HG03354 (cell line): ENCODE measurements at regions not wholly inside any gene's neighbourhood (a gene's known extent, or its start where the extent isn't known, plus 50 kb on each side); places are given as distances from the start of the nearest gene placed in this dataset.

Source experiments
- ATAC-seq: cut with Tn5 transposase; IDR thresholded peaks from one replicate; pipeline ENCODE4 v1.9.1; 2021; ENCODE audit warnings: mild to moderate bottlenecking; ENCODE audit not compliant: unreplicated experiment, poor library complexity, severe bottlenecking

DNA sequence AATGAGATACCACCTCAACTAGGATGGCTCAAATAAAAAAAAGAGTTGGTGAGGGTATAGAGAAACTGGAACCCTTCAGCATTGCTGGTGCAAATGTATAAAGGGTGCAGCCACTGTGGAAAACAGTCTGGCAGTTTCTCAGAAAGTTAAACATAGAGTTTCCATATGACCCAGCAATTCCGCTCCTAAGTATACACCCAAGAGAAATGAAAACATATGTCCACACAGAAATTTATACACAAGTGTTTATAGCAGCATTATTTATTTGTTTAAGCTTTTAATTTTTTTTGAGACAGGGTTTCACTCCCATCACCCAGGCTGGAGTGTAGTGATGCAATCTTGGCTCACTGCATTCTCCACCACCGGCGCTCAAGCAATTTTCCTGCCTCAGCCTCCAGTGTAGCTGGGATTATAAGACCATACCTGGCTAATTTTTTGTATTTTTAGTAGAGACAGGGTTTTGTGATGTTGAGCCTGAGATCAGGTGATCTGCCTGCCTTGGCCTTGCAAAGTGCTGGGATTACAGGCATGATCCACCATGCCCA, 118.2 kb upstream of the KIF5B start:
- ATAC-seq, result no peak

DNA sequence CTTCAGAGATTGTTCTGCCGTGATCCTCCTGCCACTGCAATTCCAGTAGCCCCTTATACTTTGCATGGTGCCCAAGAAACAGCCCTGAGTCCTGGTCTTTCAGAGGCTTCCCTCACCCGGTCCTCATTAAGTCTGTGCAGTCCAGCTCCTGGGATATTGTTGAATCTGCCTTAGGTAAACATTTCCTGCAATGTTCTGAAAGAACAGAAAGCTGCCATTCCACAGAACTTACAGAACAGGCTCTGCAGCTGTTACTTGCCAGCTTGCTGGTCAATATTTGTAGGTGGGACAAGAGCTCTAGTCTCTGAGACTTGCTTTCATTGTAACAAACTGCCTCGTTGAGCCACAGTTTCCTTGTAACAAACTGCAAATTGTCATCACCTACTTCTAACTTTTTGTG, 115.0 kb upstream of the KIF5B start:
- no peak for ATAC-seq

DNA sequence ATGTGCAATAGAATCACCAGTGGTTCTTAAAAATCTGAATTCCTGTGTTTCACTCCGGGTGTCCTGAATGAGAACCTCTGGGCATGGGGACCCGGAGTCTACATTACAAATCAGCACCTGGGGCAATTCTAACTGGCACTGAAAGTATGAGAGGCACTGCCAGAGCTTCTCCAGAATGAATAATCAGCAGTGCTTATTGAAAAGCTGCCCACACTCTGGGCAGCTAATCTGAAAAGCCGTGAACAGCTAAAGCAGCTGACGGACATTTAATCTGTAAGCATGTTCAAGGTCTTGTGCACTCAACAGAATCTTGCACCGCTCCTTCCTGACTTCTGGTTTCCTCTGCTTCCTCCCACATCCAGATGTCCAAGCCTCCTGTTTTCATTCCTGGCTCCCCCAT, 113.3 kb upstream of the KIF5B start:
- ATAC-seq, result no peak

DNA sequence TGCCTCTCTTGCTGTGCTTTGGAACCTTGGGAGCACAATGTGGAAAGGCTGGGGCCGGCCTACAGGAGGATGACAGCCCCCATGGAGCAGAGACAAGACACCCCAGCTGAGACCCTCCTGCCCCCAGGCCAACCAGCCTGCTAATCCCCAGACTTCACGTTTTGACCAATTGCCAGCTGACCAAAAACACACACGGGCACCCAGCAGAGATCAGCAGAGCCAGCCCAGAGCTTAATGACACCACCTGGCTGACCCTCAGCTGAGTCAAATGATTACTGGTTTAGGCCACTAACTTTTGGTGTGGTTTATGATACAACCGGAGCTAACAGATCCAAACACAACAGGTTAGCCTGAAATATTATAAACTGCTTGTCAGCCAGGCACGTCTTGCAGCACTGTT, 111.2 kb upstream of the KIF5B start:
- no peak for ATAC-seq

DNA sequence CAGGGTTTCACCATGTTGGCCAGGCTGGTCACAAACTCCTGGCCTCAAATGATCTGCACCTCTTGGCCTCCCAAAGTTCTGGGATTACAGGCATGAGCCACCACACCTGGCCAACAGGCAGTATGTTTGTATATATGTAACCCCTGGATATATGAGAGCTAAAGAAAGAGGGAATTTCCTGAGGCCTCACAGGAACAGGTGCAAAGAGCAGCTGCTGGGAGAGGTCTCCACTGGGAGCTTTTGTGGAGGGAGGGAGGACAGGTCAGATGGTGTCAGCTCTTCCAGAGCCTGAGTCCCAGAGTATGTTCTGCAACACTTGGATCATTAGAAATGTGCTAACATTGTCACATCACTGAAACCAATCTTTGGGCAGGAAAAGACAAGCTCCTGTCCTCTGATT, 110.1 kb upstream of the KIF5B start:
- ATAC-seq, result no peak

DNA sequence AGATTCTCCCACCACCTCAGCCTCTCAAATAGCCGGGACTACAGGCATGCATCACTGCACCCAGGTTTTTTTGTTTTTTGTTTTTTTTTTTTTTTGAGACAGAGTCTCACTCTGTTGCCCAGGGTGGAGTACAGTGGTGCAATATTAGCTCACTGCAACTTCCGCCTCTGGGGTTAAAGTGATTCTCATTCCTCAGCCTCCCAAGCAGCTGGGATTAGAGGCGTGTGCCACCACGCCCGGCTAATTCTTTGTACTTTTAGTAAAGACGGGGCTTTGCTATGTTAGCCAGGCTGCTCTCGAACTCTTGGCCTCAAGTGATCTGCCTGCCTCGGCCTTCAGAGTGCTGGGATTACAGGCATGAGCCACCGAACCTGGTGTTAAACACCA, 107.5 kb upstream of the KIF5B start:
- no peak for ATAC-seq

DNA sequence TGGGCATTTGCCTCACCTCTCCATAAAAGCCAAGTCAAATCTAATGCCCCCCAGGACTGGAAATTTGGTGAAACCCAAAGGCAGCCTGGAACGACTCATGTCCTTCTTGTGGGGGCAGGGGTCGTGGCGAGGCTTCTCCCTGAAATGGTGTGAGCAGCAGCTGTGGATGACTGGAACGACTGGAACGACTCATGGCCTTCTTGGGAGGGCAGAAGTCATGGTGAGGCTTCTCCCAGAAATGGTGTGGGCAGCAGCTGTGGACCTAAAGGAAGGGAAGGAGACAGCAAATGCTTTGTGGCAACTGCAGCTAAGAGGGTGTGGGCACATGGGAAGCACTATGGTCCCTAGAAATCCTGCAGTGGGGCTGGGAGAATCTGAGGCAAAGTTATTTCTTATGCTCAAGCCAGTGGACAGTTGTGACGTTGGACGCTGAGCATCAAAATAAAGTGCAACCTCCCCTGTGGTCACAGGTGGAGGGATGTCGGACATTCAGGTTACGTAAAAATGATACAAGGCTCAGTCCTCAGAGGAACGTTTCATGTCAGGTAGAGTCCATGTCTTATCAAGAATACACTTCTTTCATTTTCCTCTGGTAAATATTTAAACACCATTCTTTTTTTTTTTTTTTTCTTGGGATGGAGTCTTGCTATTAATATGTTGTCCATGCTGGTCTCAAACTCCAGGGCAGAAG, 107.0 kb upstream of the KIF5B start:
- no peak for ATAC-seq

DNA sequence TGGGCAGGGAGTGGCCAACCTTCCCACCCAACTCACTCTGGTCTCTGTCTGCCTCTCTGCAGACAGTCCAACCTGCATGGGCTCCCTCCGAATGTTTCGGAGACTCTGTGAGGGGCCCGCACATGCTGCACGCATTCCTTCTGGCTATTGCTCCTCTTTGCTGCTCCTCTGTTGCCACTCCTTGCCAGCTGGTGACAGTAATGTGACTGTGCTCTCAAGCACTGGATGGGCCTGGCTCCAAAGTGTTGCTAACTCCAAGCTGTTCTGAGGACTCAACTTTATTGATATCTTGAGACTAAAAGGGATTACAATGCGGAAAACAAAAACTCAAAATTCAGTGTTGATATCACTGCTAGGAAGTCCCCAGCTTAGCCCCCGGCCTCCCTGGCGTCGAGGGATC, 105.4 kb upstream of the KIF5B start:
- no peak for ATAC-seq

DNA sequence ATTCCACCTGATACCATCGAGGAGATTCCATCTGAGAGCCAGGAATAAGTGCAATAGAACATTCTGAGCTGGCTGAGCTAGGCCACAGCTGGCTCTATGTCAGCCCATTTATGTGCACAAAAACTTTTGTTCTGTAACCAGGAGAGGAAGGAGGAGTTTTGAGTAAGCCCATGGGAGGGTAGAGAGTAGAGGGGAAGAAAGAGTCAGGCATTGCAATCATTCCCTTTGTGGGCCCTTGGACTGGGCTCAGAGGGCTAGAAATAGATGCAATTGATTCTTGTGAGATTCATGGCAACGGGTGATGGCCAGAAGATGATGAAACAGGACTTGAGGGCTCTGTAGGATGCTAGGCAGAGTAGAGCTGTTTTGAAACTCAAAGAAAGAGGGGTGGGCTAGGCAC, 104.6 kb upstream of the KIF5B start:
- ATAC-seq, result no peak

DNA sequence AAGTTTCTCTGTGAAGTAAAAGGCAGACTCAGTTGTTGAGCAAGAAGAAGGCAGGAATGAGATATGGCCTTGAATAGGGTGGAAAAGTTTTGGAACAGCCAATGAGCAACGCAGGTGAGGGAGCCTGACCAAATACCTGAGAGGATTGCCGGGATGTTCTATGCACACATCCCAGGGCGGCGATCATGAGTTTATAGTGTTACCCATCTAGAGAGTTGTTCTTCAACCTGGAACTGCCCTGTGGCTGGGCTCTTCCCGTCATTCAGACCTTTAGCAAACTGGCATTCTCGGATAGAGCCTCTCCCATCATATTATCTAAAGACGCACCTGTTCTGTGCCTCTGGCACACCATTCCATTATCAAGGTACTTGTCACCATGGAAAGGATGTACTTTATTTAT, 103.0 kb upstream of the KIF5B start:
- ATAC-seq, result no peak

DNA sequence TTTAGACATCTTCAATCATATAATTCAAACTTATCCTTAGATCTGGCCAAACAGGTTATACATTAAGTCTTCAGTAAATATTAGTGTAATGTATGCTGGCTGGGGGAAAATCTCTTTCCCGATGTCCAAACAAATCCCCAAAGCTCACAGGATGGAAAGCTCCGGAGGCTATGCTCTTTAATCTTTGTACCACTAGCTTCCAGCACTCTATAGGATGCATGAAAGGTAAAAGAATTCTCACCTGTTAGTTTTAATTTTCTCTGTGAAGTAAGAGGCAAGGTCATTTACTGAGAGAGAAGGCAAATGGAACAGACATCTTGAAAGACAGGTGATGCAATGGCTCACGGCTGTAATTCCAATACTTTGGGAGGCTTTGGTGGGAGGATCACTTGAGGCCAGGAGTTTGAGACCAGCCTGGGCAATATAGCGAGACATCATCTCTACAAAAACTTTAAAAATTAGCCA, 99.8 kb upstream of the KIF5B start:
- no peak for ATAC-seq

DNA sequence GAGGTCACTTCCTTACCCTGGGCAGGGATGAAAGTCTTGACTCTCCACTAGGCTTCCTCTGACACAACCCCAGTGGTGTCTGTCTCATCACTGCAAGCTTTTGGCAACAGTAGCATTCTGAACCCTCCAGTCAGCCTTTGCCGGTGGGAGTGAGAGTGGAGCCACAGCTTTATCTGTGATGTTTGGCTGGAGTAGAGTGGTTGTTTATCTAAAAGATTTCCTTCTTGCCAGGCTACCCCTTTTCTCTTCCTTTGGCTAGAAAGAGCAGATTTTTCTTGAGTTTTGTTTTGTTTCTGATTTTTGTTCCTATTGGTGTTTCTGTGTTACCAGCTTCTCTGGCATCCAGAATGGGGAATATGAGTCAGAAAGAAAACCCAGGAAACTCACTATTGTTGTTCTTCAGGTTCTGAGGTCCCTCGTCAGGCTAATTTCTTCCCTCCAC, 98.9 kb upstream of the KIF5B start:
- ATAC-seq, result no peak

DNA sequence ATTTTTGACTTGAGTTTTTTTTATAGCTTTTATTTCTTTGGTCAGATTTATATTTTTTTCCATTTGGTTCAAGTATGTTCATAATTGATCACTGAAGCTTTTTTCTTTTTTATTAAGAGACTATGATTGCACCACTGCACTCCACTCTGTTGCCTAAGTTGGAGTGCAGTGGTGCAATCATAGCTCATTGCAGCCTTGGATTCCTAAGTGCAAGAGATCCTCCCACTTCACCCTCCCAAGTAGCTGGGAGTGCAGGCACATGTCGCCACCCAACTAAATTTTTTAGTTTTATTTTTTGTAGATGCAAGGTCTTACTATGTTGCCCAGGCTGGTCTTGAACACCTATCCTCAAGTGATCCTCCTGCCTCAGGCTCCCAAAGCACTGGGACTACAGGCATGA, 97.7 kb upstream of the KIF5B start:
- ATAC-seq, result no peak

DNA sequence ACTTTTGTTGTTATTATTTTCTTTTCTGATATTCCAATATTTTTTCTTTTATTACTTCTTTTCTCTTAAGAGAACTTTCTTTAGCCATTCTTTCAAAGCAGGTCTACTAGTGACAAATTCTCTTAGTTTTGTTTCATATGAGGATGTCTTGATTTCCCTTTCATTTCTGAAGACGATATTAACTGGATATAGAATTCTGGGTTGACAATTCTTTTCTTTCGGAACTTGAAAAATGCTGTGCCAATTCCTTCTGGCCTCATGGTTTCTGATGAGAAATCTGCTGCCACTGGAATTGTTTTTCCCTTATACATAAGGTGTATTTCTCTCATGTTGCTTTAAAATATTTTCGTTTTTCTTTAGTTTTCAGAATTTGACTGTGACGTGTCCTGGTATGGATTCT, 97.0 kb upstream of the KIF5B start:
- ATAC-seq, result no peak

DNA sequence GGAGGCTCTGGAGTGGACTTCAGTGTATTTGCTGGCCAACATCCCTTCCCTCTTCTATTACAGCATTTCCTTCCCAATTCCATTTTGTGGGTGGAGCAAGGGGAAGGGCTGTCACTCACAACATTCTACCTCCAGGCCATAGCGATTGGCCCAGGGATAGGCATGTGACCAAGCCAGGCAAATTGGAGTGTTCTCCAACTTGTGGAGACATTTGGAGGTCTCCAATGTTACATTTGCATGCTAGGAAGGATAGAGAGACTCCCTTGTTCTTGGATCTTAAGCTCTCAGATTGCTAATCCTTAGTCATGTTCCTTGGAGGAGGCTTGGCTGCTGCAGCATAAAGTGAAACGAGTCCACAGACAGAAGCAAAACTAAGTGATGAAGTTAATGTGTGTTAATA, 95.6 kb upstream of the KIF5B start:
- ATAC-seq, result no peak

DNA sequence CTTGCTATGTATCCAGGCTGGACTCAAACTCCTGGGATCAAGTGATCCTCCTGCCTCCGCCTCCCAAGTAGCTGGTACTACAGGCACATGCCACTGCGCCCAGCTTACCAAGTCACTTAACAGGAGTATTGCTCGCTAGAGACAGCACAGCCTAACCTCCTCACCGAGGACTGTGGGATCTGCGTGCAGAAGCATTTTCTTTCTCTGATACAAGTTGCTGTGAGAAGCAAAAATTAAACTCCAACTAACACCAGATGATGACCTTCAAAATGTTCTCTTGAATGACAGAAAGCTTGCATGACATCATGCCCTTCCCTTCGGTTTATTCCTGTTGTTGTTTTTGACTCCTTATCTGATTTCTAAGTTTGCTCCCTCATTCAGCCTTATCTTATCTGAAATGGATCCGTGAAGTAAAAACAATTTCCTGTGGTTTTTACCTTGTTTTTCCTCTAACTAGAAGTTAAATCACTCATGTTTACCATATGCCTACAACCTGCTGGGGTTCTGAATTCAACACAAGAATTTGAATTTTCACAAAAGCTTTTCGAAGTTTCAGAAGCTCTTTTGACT, 94.4 kb upstream of the KIF5B start:
- no peak for ATAC-seq

DNA sequence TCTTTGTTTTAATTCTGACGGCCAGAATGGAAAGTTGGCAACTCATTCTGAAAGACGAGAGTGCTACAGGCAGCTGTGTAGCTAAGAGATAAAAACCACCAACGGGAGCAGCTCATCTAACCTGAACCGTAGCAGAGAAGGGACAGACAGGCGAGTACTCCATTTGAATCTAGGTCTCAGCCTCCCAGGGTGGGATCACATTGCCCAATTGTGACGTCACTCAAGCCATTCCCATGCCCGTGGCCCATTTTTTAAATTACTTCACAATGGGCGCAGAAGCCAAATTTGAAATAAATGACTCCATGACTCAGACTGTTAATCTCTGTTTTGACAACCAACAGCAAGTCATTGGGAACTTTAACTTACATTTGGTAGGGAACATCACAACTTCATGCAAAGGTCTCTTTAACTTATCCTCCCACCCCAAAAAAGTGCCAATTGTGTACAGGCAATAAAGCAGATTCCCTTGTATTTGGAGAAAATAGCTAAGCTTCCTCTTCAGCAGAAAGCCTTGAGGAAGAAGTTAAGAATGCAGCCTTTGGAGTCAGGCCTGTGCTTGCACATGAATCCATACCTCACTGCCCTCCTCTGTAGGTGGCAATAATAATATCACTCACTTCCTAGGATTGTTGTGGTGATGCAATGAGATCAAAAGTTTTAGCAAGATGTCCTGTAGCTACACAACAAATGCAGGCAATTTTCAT, 93.2 kb upstream of the KIF5B start:
- ATAC-seq, result peak; percentile 85

DNA sequence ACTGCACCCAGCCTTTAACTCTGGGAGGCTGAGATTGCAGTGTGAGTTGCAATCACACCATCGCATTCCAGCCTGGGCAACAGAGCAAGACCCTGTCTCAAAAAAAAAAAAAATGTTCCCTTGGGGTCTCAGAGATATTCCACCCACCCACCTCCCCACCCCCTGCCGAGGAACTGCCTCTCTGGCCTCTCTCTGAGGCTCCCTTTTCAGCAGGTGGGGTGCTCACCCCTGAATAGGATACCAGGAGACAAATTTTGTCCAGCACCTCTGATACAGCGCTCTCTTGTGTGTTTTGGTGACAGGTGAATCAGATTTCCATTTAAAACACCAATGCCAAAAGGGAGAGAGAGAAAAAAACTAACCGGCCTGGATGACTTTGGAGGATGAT, 92.6 kb upstream of the KIF5B start:
- ATAC-seq, result peak; percentile 27

DNA sequence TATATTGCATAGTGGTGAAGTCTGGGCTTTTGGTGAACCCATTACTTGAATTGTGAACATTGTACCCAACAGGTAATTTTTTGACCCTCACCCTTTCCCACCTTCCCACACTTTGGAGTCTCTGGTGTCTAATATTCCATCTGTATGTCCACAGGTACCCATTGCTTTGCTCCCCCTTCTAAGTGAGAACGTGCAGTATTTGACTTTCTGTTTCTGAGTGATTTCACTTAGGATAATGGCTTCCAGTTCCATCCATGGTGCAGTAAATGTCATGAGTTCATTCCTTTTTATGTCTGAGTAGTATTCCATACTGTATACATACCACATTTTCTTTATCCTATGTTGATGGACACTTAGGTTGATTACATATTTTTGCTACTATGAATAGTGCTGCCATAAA, 91.5 kb upstream of the KIF5B start:
- ATAC-seq, result no peak

DNA sequence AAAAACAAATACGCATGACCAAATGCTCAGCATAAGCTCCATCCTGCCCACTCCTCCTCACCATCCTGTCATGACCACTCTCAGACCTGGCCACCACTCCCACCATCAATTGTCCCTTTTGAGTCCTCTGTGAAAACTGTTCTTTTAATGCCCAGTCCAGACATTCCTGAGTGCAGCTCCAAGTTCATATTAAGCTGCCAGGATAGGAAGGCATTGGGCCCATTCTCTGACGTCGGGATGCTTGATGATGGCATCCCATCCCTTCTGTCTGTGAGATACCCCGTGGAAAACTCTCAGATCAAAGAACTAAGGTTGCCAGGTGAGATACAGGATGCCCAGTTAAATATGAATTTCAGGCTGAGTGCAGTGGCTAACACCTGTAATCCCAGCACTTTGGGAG, 89.9 kb upstream of the KIF5B start:
- ATAC-seq, result no peak
